ENCODE measurements at regions not wholly inside any gene's neighbourhood (a gene's known extent, or its start where the extent isn't known, plus 50 kb on each side); places are given as distances from the start of the nearest gene placed in this dataset.
A peak's percentile ranks its signal among the peaks of the same experiment; 100 is the strongest.

DNA sequence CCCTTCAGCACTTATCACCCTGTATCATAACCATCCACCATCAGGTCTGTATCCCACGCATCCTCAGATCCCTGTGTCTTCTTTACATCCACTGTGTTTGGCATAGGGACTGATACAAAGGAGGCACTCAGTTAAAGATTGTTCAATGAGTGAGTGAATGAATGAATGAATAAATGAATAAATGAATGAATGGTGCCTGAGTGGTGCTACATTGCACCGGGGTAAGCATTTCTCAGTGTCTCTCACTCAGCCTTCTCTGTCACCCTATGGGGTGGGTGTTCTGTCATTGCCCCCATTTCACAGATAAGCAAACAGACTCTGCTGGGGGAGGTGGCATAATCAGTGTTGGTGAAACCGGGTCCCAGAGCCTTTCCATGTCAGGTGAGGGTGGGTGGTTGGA is 56.6 kb upstream of the ID3 start:
- DNase-seq (ENCODE audit: low read depth in 1 of 2, low spot score in 1 of 2): no peak

DNA sequence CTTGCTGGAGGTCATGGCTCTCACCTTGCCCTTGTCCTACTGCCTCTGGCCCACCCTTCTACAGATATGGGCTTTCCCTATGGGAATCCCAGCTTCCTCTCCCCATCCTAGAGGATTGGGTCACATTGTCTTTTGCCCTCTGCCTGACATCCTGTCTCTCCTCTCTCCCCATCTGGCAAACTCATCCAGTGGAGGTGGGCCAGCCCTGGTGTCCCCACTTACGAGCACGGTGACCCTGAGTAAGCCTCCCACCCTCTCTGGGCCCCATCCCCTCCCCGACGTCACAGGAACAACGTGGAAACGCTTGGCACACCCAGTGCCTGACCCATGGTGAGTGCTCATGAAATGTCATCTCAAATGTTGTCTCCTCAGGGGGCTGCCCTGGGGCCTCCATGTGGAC is 56.1 kb upstream of the ID3 start:
- DNase-seq (ENCODE audit: low read depth in 1 of 2, low spot score in 1 of 2): no peak

DNA sequence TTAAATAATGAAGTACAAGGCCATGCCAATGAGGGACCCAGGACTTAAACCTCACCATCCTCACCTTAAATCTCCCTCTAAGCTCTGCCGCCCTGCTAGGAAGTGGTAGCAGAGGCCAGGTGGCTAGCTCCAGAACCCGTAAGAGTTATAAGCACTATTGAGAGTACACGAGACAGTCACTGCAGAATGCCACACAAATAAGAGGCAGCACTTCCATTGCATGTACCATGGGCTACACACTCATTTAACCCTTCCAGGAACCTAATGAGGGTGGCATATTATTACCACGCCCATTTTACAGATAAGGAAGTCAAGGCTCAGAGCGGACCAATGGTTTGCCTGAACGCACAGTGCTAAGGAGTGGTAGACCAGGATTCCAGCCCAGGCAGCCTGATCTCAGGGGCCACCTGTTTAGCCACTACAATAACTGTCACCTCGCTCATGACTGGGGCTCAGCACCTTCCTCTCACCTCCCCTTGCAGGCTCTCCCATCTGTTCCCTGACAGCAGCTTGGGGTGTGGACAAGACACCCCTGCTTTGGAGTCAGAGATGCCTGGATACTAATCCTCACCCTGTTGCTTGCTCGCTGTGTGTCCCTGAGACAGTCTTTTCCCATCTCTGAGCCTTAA is 54.8 kb upstream of the ID3 start:
- no peak for DNase-seq (ENCODE audit: low read depth in 1 of 2, low spot score in 1 of 2)

- DNase-seq (ENCODE audit: low read depth in 1 of 2, low spot score in 1 of 2): peak in 1 of 2 donors; percentile 26
Observed at GRCh38 chr1:23613191-23614031, 54.1 kb upstream of the ID3 start.

DNA sequence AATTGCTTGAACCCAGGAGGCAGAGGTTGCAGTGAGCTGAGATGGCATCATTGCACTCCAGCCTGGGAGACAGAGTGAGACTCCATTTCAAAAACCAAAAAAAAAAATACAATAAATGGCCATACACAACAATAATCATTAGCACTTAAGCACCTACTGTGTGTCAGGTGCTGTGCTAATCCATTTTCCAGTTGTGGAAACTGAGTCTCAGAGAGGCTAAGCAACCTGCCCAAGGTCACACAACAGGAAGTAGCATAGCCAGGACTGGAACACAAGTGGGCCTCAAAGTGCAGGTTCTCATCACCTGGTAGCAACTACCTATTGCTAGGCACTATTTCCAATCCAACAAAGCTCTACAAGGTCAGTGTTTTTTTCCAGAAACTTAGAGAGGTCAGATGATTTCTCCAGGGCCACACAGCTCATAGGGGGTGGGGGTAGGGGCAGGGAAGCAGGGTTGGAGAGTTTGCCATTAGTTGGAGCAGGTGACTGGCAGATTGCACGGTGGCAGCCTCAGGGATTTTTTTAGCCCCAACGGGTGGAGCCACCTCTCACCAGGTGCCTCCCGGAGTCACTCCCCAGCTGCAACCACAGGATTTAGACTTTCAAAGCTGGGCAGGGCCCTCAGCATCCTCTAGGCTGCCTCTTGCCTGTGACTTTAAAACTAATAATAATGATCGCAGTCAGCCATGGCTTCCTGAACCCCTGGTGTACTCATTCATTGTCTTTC is 52.5 kb upstream of the ID3 start:
- peak in 1 of 2 donors; percentile 29 for DNase-seq (ENCODE audit: low read depth in 1 of 2, low spot score in 1 of 2)

DNA sequence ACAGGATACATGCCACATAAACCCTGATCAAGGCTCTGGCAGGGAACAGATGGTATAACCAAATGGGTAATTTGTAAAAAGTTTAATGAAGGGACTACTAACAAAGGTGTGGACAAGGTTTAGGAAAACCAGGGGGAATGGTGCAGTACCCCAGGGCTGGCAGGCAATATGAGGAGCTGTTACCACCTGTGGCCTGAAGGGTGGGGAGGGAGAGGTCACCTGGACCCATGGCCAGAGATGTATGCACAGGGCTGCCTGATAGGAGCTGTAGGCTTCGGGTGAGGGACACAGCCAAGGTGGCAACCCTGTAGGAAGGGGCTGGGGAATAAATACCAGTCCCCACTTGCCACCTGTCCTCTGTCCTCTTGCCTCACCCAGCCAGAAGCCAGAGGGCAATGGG is 51.4 kb upstream of the ID3 start:
- no peak for DNase-seq (ENCODE audit: low read depth in 1 of 2, low spot score in 1 of 2)

DNA sequence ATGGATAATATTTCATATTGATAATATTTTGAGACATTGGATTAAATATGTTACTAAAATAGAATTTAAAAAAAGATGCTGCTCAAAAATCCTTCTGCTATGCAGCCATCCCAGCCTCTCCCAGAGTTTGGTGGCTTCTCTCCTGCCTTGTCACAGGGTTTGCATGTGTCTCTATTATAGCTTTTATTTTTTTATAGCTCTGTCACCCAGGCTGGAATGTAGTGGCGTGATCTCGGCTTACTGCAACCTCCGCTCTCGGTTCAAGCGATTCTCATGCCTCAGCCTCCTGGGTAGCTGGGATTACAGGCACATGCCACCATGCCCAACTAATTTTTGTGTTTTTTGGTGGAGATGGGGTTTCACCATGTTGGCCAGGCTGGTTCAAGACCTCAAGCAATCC is 50.7 kb upstream of the ID3 start:
- no peak for DNase-seq (ENCODE audit: low read depth in 1 of 2, low spot score in 1 of 2)
